ENCODE measurements at regions not wholly inside any gene's neighbourhood (a gene's known extent, or its start where the extent isn't known, plus 50 kb on each side); places are given as distances from the start of the nearest gene placed in this dataset.

- H3K4me3 ChIP-seq (ENCODE audit: low read depth, low read length): no peak overlapping the region
- TF ChIP-seq, protein P1, sequence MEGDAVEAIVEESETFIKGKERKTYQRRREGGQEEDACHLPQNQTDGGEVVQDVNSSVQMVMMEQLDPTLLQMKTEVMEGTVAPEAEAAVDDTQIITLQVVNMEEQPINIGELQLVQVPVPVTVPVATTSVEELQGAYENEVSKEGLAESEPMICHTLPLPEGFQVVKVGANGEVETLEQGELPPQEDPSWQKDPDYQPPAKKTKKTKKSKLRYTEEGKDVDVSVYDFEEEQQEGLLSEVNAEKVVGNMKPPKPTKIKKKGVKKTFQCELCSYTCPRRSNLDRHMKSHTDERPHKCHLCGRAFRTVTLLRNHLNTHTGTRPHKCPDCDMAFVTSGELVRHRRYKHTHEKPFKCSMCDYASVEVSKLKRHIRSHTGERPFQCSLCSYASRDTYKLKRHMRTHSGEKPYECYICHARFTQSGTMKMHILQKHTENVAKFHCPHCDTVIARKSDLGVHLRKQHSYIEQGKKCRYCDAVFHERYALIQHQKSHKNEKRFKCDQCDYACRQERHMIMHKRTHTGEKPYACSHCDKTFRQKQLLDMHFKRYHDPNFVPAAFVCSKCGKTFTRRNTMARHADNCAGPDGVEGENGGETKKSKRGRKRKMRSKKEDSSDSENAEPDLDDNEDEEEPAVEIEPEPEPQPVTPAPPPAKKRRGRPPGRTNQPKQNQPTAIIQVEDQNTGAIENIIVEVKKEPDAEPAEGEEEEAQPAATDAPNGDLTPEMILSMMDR (IDR thresholded peaks at IDR 0.05; ENCODE audit: borderline replicate concordance, insufficient read depth, low read depth, low read length): no peak
Measured at GRCh38 chr13:43979492-43979891, 99.8 kb downstream of the LACC1 start.

GRCh38 chr13:43980587-43980986 is 100.9 kb downstream of the LACC1 start:
- TF ChIP-seq, protein P1 (IDR thresholded peaks at IDR 0.05; ENCODE audit: borderline replicate concordance, insufficient read depth, low read depth, low read length): no peak
- H3K4me3 ChIP-seq (ENCODE audit: low read depth, low read length): no peak overlapping the region

DNA sequence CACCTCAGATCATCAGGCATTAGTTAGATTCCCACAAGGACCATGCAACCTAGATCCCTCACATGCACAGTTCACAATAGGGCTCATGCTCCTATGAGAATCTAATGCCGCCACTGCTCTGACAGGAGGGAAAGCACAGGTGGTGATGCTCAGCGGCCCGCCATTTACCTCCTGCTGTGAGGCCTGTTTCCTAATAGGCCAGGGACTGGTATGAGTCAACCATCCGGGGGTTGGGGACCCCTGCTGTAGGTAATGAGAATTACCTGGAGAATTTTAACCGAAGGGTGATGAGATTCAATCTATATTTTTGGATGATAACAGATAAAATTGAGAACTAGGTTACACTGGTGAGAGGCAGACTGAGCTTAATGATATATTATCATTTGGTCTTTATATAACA is 101.4 kb downstream of the LACC1 start:
- TF ChIP-seq, protein P1 (IDR thresholded peaks at IDR 0.05; ENCODE audit: borderline replicate concordance, insufficient read depth, low read depth, low read length): peak; percentile 24; the same call in 1 of the 2 replicates
- no peak overlapping the region for H3K4me3 ChIP-seq (ENCODE audit: low read depth, low read length)

DNA sequence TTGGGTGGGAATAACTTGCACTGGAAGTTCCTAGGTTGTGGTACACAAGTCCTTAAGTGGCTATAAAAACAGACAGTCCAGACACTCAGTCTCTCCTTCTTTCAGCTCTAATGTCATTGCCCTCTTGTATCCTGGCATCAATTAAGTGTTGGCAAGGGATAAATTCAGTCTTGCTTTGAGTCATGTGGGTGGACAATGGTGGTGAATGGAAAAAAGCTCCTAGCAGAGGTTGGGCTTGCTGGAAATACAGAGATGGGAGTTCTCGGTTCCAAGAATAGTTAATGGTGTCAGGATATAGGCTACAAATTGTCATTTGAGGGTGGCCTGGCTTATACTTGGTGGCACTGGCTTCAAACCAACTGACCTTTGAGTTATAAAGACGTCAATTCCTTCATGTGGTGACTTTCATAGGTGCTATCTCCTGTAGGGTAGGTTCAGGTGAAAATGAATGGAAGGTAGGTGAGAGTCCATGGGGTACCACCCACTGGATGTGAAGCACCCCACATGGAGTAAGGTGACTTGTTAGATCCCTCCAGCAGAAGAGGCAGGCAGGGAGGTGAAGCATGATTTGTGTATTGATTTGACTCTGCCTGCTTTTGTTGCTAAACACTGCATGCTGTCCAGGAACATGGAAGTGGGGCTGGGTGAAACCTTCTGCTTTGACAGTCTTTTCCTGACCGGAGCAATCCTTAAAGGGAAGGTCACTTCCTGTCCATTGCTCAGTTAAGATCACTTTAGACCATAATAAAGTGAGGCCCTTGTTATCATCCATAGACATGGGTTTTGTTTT is 102.0 kb downstream of the LACC1 start:
- H3K4me3 ChIP-seq (ENCODE audit: low read depth, low read length): no peak overlapping the region
- TF ChIP-seq, protein P1 (IDR thresholded peaks at IDR 0.05; ENCODE audit: borderline replicate concordance, insufficient read depth, low read depth, low read length): no peak

- H3K4me3 ChIP-seq (ENCODE audit: low read depth, low read length): no peak overlapping the region
- TF ChIP-seq, protein P1 (IDR thresholded peaks at IDR 0.05; ENCODE audit: borderline replicate concordance, insufficient read depth, low read depth, low read length): no peak
Measured at GRCh38 chr13:43983373-43983772, 103.7 kb downstream of the LACC1 start.

DNA sequence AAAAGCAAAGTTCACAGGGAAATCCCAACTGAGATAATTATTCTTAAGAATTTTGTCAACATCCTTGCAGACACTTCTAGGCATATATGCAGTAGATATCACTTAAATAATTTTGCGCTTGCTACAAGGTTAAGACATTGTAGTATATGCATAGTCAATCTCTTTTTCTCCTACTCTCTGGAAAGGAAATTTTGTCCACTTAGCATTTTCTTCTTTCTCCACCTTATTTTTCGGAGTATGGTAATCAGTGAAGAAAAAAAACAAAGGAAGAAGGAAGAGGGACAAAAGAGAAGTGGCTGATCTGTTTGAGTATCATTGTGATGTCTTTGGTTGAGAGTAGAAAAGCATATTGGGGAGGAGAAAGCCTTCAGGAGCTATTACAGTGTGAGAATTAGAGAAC is 104.6 kb downstream of the LACC1 start:
- no peak overlapping the region for H3K4me3 ChIP-seq (ENCODE audit: low read depth, low read length)
- TF ChIP-seq, protein P1 (IDR thresholded peaks at IDR 0.05; ENCODE audit: borderline replicate concordance, insufficient read depth, low read depth, low read length): no peak

- TF ChIP-seq, protein P1 (IDR thresholded peaks at IDR 0.05; ENCODE audit: borderline replicate concordance, insufficient read depth, low read depth, low read length): no peak
- H3K4me3 ChIP-seq (ENCODE audit: low read depth, low read length): no peak overlapping the region
Measured at GRCh38 chr13:43985422-43986072, 105.8 kb downstream of the LACC1 start.
